DOHH2 (cell line): ENCODE measurements at regions not wholly inside any gene's neighbourhood (a gene's known extent, or its start where the extent isn't known, plus 50 kb on each side); places are given as distances from the start of the nearest gene placed in this dataset.

Source experiments
- H3F3A ChIP-seq: fragments of 200-600 bp; sonication (generic), shearing (Covaris generic); 2 replicates; pipeline ENCODE4 v1.6.0; 2016; ENCODE audit warnings: antibody characterized with exemption, mild to moderate bottlenecking; ENCODE audit not compliant: control insufficient read depth, insufficient read depth
- H3K27ac ChIP-seq: fragments of 200-600 bp; sonication (generic); 2 replicates; pipeline ENCODE4 v1.5.1; 2014; ENCODE audit warnings: low read depth, mild to moderate bottlenecking, low read length, moderate library complexity
- H3K27me3 ChIP-seq: fragments of 200-600 bp; sonication (generic); 2 replicates; pipeline ENCODE4 v1.6.1; 2014; ENCODE audit warnings: mild to moderate bottlenecking, low read length, mixed read lengths; ENCODE audit not compliant: control insufficient read depth
- H3K36me3 ChIP-seq: fragments of 200-600 bp; sonication (generic); 2 replicates; pipeline ENCODE4 v1.6.1; 2014; ENCODE audit warnings: mild to moderate bottlenecking, low read length, moderate library complexity, mixed read lengths; ENCODE audit not compliant: control insufficient read depth
- H3K4me1 ChIP-seq: fragments of 200-600 bp; sonication (generic); 2 replicates; pipeline ENCODE4 v1.6.1; 2014; ENCODE audit warnings: mild to moderate bottlenecking, low read length, mixed read lengths; ENCODE audit not compliant: control insufficient read depth
- H3K4me2 ChIP-seq: fragments of 200-600 bp; sonication (generic); 2 replicates; pipeline ENCODE4 v1.6.0; 2014; ENCODE audit warnings: mild to moderate bottlenecking, low read length, moderate library complexity
- H3K4me3 ChIP-seq: fragments of 200-600 bp; sonication (generic); 2 replicates; pipeline ENCODE4 v1.5.1; 2014; ENCODE audit warnings: mild to moderate bottlenecking, low read length, mixed read lengths
- H3K79me2 ChIP-seq: fragments of 200-600 bp; sonication (generic); 2 replicates; pipeline ENCODE4 v1.6.1; 2014; ENCODE audit warnings: mild to moderate bottlenecking, low read length, mixed read lengths; ENCODE audit not compliant: control insufficient read depth
- H3K9me2 ChIP-seq: fragments of 200-600 bp; sonication (generic); replicated peaks from 2 replicates; pipeline ENCODE4 v1.6.1; 2014; ENCODE audit warnings: mild to moderate bottlenecking, low read length, mixed read lengths; ENCODE audit not compliant: control insufficient read depth
- H3K9me3 ChIP-seq: fragments of 200-600 bp; sonication (generic); 2 replicates; pipeline ENCODE4 v1.6.1; 2014; ENCODE audit warnings: antibody characterized with exemption, low read length, mixed read lengths; ENCODE audit not compliant: control insufficient read depth, insufficient read depth
- H4K20me1 ChIP-seq: fragments of 200-600 bp; sonication (generic); 2 replicates; pipeline ENCODE4 v1.6.0; 2014; ENCODE audit warnings: low read depth, mild to moderate bottlenecking, antibody characterized with exemption, low read length, moderate library complexity; ENCODE audit not compliant: control insufficient read depth, insufficient read depth
- EZH2phosphoT487 ChIP-seq: fragments of 200-600 bp; sonication (generic); IDR thresholded peaks from 2 replicates; pipeline ENCODE4 v1.6.1; 2017; ENCODE audit warnings: borderline replicate concordance, mild to moderate bottlenecking, antibody characterized with exemption, low read length, moderate library complexity, mixed read lengths
- TF ChIP-seq, protein P1 (sequence below): fragments of 200-600 bp; sonication (generic); IDR thresholded peaks from one replicate; pipeline ENCODE4 v1.5.1; 2014; ENCODE audit warnings: antibody characterized with exemption, mild to moderate bottlenecking, low read depth, low read length; ENCODE audit not compliant: poor library complexity, severe bottlenecking

DNA sequence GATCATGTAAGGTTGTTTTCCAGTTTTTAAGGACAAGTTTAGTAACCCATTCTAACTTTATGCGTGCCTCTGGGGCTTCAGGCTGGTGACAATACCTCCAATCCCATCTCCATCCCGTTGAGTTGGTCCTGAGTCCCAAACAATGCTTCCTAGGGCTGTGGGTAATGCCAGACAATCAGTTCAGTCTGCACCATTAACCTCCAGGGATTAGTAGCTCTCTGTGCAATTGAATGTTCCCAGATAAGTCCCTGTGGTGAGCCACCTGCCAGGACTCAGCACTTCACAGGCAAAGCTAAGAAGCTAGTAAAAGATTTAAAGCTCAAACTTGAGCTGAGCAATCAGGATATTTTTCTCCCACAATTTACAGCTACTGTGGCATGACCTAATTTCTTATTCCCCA lies 462.2 kb upstream of the PTBP2 start:
- no peaks in the 10 kb centered on the region for H3K79me2 ChIP-seq
- H3K36me3 ChIP-seq = no peaks in the 10 kb centered on the region
- H4K20me1 ChIP-seq = no peaks in the 10 kb centered on the region
- no peaks in the 10 kb centered on the region for H3F3A ChIP-seq
- H3K9me3 ChIP-seq = no peaks in the 10 kb centered on the region
- H3K27ac ChIP-seq = no peak overlapping the region
- H3K4me1 ChIP-seq = no peaks in the 10 kb centered on the region
- no peaks in the 10 kb centered on the region for H3K27me3 ChIP-seq
- no peak overlapping the region for H3K4me3 ChIP-seq
- H3K9me2 ChIP-seq = no peaks in the 10 kb centered on the region
- no peak overlapping the region for H3K4me2 ChIP-seq
- TF ChIP-seq, protein P1, sequence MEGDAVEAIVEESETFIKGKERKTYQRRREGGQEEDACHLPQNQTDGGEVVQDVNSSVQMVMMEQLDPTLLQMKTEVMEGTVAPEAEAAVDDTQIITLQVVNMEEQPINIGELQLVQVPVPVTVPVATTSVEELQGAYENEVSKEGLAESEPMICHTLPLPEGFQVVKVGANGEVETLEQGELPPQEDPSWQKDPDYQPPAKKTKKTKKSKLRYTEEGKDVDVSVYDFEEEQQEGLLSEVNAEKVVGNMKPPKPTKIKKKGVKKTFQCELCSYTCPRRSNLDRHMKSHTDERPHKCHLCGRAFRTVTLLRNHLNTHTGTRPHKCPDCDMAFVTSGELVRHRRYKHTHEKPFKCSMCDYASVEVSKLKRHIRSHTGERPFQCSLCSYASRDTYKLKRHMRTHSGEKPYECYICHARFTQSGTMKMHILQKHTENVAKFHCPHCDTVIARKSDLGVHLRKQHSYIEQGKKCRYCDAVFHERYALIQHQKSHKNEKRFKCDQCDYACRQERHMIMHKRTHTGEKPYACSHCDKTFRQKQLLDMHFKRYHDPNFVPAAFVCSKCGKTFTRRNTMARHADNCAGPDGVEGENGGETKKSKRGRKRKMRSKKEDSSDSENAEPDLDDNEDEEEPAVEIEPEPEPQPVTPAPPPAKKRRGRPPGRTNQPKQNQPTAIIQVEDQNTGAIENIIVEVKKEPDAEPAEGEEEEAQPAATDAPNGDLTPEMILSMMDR = no peak
- no peak for TF ChIP-seq EZH2phosphoT487

DNA sequence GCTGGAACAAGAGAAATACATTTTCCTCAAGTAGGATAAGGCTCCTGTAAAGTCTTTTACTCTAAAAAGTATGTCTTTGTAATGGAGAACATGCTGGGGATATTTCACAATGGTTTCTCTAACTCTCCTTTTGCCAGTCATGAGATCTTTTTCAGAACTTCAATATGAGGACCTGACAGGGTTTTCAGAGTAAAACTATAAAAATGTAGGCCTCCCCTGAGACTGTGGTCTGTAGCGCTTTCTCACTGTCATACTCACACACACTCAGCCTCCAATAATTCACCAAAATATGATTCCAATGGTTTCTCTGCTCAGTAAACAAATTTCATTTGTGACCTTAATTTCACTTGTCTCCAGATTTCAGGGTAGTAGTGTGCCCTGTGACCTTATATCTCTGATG lies 440.1 kb upstream of the PTBP2 start:
- Histone ChIP-seq H3K27ac (no peak overlapping the region), H3K9me3 (no peaks in the 10 kb centered on the region), H3K79me2 (no peaks in the 10 kb centered on the region), H3K36me3 (no peaks in the 10 kb centered on the region), H3K9me2 (no peaks in the 10 kb centered on the region), H3F3A (no peaks in the 10 kb centered on the region), H4K20me1 (no peaks in the 10 kb centered on the region), H3K27me3 (no peaks in the 10 kb centered on the region), H3K4me3 (no peak overlapping the region), H3K4me2 (no peak overlapping the region), H3K4me1 (no peaks in the 10 kb centered on the region)
- TF ChIP-seq EZH2phosphoT487 = no peak
- TF ChIP-seq, protein P1 = no peak

DNA sequence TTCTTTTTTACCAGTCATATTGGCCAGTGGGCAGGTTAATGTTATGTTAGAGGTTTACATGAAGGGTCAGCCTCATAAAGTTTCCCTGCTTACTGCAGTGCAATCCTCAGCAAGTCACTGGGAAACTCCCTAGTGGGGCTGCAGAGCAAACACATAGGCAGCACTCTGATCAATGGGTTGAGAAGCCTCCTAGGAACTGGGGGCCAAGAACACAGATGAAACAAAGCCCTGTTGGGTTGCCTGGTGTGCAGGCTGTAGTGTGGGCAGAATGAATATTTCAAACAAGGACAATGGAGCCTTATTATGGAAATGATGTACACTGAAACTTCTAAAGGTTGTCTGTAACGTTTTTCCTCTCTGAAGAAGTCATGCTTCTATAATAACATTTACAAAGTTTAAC lies 431.6 kb upstream of the PTBP2 start:
- H3K4me2 ChIP-seq = no peak overlapping the region
- no peak overlapping the region for H3K27ac ChIP-seq
- H3K27me3 ChIP-seq = no peaks in the 10 kb centered on the region
- no peaks in the 10 kb centered on the region for H3K36me3 ChIP-seq
- no peak overlapping the region for H3K4me3 ChIP-seq
- H3K9me2 ChIP-seq = no peaks in the 10 kb centered on the region
- H3K79me2 ChIP-seq = no peaks in the 10 kb centered on the region
- H3F3A ChIP-seq = no peaks in the 10 kb centered on the region
- TF ChIP-seq, protein P1 = no peak
- no peak for TF ChIP-seq EZH2phosphoT487
- no peaks in the 10 kb centered on the region for H4K20me1 ChIP-seq
- no peaks in the 10 kb centered on the region for H3K9me3 ChIP-seq
- H3K4me1 ChIP-seq = no peaks in the 10 kb centered on the region

DNA sequence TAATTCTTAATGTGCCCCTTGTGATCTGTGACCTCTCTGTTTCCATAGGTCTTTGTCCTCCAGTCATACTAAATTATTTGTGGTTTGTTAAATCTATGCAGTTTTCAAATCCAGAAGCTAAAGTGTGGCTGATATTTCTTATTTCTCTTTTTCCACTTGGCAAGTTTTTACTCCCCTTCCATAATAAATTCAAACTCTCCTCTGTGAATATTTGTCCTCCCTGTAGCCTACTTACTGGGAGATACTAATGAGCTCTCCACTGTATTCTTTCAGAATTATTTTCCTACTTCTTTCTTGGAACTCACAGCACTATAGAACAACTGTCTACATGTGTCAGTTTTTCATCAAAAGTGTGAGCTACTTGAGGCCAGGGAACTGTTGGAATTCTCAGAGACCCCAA lies 430.8 kb upstream of the PTBP2 start:
- TF ChIP-seq EZH2phosphoT487 = no peak
- TF ChIP-seq, protein P1 = no peak
- H3K79me2 ChIP-seq = no peaks in the 10 kb centered on the region

More for the DNA sequence above, 430.8 kb upstream of the PTBP2 start:
- Histone ChIP-seq H3K4me3 (no peak overlapping the region), H3K4me1 (no peaks in the 10 kb centered on the region), H3F3A (no peaks in the 10 kb centered on the region), H3K4me2 (no peak overlapping the region), H3K36me3 (no peaks in the 10 kb centered on the region), H3K27ac (no peak overlapping the region), H3K9me3 (no peaks in the 10 kb centered on the region), H3K9me2 (no peaks in the 10 kb centered on the region), H4K20me1 (no peaks in the 10 kb centered on the region), H3K27me3 (no peaks in the 10 kb centered on the region)
